ENCODE measurements at regions not wholly inside any gene's neighbourhood (a gene's known extent, or its start where the extent isn't known, plus 50 kb on each side); places are given as distances from the start of the nearest gene placed in this dataset.

DNA sequence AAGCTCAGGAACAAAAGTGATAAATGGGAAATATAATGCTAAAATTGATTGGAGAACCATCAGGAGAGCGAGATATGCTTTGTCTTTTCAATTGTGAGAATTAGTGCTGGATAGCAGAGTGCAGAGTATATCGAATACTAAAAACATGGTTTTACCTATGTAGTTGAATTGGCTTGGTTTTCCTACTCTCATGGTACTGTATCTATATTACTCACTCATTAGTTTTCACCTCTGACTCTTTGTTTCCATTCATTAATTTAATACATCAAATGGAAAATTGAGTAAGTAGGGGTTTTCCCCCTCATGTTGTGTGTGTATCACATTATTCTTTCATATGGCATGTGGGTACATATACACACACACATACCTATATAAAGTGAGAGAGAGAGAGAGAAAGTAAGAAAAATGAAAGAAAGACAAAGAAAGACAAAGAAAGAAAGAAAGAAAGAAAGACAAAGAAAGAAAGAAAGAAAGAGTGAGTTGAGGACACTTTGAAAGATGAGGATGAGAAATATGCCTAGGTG lies 1574.5 kb downstream of the MRPL39 start:
- Histone ChIP-seq H3K9me3 (no peaks in the 10 kb centered on the region; the same call in none of the 2 replicates), H3K36me3 (replicated peaks) (no peaks in the 10 kb centered on the region), H3K4me1 (no peaks in the 10 kb centered on the region), H3K27me3 (ENCODE audit: low read depth) (no peaks in the 10 kb centered on the region), H3K4me3 (no peak overlapping the region)
- DNase-seq (ENCODE audit: low spot score in 2 of 2) = no peak
- in situ Hi-C loops (cut with MboI; ENCODE audit: low sequenced_read_pairs) = no loop called here

DNA sequence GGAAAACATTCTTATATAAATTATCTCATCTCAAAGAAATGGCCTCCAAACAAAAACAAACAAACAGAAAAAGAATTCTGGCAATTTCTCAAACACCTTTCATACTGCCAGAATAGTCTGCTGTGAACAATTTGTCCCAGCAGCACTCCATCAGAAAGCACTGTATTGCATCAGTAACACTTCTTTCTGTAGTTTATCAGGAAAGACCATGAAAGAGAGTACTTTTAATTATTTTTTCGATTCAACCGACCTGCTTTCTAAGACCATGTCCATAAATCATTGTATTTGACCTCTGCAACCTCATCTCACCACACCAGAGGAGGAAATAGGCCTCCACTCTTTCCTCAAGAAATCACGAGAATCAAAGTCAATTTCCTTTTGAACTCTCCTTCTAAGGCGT lies 1579.9 kb downstream of the MRPL39 start:
- Histone ChIP-seq H3K27me3 (ENCODE audit: low read depth) (no peaks in the 10 kb centered on the region), H3K36me3 (replicated peaks) (no peaks in the 10 kb centered on the region), H3K4me3 (no peak overlapping the region), H3K4me1 (no peaks in the 10 kb centered on the region), H3K9me3 (no peaks in the 10 kb centered on the region)
- in situ Hi-C loops (cut with MboI; ENCODE audit: low sequenced_read_pairs) = no loop called here
- DNase-seq (ENCODE audit: low spot score in 2 of 2) = no peak

DNA sequence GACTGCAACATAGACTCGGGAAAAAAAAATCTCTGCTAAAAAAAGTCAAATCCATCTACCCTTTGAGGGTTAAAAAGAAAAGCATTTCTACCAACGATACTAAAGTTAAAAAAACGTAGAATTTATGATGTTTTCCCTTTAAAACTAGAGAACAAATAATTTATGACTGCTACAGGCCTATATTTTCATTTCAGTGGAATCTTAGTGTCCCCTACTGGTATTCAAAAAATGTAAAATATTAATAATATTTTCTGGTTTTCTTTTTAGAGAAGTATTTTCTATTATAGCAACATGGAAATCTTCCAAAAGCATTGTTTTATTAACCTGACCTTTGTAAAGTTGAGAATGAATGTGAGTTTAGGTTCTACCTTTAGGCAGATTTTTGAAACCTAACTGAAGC lies 1582.2 kb downstream of the MRPL39 start:
- Histone ChIP-seq H3K27me3 (ENCODE audit: low read depth) (no peaks in the 10 kb centered on the region), H3K4me3 (no peak overlapping the region), H3K4me1 (no peaks in the 10 kb centered on the region), H3K9me3 (peaks cover 2% of the 10 kb centered on the region; the same call in 1 of the 2 replicates), H3K36me3 (replicated peaks) (no peaks in the 10 kb centered on the region)
- no peak for DNase-seq (ENCODE audit: low spot score in 2 of 2)
- in situ Hi-C loops (cut with MboI; ENCODE audit: low sequenced_read_pairs) = no loop called here

DNA sequence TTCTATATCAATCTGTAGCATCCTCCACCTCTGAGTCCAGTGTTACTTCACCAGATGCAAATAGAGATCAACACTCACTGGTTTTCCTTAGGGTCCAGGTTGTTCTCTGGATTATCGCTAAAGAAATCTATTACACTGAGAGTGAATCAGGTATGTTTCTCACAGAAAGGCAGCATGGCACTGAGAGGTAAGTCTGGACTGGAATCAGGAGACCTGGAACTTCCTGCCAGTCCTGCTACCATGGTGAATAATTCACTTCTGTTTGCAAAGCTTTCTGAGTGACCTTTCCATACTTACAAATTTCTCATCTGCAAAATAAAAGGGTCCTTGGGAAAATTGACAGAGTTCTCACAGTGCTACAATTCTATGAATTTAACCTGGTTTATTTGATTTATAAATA lies 1583.3 kb downstream of the MRPL39 start:
- no peaks in the 10 kb centered on the region for H3K4me1 ChIP-seq
- DNase-seq (ENCODE audit: low spot score in 2 of 2) = no peak
- no peak overlapping the region for H3K4me3 ChIP-seq
- peaks cover 2% of the 10 kb centered on the region; the same call in 1 of the 2 replicates for H3K9me3 ChIP-seq
- no peaks in the 10 kb centered on the region for H3K36me3 ChIP-seq (replicated peaks)
- H3K27me3 ChIP-seq (ENCODE audit: low read depth) = no peaks in the 10 kb centered on the region
- in situ Hi-C loops (cut with MboI; ENCODE audit: low sequenced_read_pairs) = no loop called here

DNA sequence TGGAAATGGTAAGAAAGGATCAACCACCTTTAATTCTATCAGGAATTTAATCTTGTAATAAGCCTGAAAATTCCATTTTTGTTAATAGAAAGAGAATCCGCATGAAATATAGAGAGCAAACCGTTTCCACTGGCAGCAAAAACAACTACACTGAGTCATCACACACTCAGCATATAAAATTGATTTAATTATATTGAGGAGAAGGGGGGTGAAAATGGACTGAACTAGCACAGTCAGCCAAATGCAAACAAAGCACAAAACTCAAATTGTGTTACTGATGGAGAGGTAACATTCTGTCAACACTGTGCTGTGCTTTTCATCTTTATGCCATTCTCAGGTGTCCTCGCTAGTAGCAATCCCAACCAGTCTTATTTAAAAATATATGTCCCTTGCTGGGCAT lies 1583.9 kb downstream of the MRPL39 start:
- DNase-seq (ENCODE audit: low spot score in 2 of 2) = no peak
- Histone ChIP-seq H3K27me3 (ENCODE audit: low read depth) (no peaks in the 10 kb centered on the region), H3K9me3 (peaks cover 2% of the 10 kb centered on the region; the same call in 1 of the 2 replicates), H3K4me3 (no peak overlapping the region), H3K36me3 (replicated peaks) (no peaks in the 10 kb centered on the region), H3K4me1 (no peaks in the 10 kb centered on the region)
- in situ Hi-C loops (cut with MboI; ENCODE audit: low sequenced_read_pairs) = no loop called here

DNA sequence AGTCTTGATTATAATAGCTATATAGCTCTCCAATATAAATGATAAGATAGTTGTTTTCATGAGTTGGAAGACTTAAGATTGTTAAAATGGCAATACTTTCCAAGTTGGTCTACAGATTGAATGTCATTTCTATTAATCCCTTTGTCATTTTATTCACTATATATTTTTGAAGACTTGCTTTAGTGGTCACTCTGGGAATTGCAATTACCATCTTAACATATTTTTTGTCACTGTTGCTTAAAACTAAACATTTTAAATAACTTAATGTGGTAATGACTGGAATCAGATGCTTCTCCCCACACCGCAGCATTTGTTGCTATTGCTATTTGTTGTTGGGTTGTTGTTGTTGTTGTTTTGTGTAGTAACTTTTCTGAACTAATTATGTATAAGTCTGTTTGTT lies 1592.9 kb downstream of the MRPL39 start:
- no peaks in the 10 kb centered on the region for H3K27me3 ChIP-seq (ENCODE audit: low read depth)
- in situ Hi-C loops (cut with MboI; ENCODE audit: low sequenced_read_pairs) = no loop called here
- no peak overlapping the region for H3K4me3 ChIP-seq
- no peak for DNase-seq (ENCODE audit: low spot score in 2 of 2)
- H3K36me3 ChIP-seq (replicated peaks) = no peaks in the 10 kb centered on the region
- H3K4me1 ChIP-seq = no peaks in the 10 kb centered on the region
- H3K9me3 ChIP-seq = no peaks in the 10 kb centered on the region

DNA sequence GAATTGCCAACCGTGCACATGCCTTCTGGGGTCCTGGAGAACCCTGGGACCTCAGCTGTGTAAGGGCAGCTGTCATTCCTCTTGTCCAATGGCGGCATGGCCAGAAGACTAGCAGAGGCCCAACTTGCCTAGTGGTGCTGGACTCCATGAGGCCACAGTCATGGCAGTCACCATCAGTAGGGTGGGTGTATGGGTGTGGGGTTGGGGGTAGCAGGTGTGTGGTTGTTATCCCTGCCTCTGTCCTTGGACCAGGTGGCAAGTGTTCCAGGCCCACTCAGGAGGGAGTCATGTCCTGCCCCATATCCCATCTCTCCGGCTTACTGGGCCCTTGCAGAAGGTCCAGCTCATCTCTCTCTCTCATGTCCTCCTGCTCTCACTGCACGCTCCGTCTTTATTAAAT lies 1596.2 kb downstream of the MRPL39 start:
- DNase-seq (ENCODE audit: low spot score in 2 of 2) = no peak
- Histone ChIP-seq H3K27me3 (ENCODE audit: low read depth) (no peaks in the 10 kb centered on the region), H3K36me3 (replicated peaks) (no peaks in the 10 kb centered on the region), H3K4me1 (no peaks in the 10 kb centered on the region), H3K9me3 (no peaks in the 10 kb centered on the region), H3K4me3 (no peak overlapping the region)
- in situ Hi-C loops (cut with MboI; ENCODE audit: low sequenced_read_pairs) = no loop called here

DNA sequence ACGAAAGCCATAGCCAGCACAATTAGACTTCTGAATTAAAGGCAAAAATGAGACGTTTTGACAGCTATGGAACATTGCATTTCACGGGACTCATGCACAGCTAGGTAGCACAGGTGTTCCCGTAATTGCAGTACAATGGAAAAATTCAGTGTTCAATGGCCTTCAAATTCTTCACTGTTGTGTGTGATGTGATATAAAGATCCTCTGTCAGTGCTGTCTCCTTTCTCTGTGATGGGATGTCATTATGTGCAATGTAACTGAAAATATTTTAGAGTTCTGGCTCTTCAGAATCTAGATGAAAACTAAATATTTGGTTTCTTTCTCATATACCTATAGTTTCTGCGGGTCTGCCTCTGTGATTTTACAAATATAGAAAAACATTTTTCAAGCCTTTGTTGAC lies 1599.7 kb downstream of the MRPL39 start:
- no peak overlapping the region for H3K4me3 ChIP-seq
- no peak for DNase-seq (ENCODE audit: low spot score in 2 of 2)
- no peaks in the 10 kb centered on the region for H3K36me3 ChIP-seq (replicated peaks)
- H3K27me3 ChIP-seq (ENCODE audit: low read depth) = no peaks in the 10 kb centered on the region
- H3K4me1 ChIP-seq = no peaks in the 10 kb centered on the region
- in situ Hi-C loops (cut with MboI; ENCODE audit: low sequenced_read_pairs) = no loop called here
- no peaks in the 10 kb centered on the region for H3K9me3 ChIP-seq

DNA sequence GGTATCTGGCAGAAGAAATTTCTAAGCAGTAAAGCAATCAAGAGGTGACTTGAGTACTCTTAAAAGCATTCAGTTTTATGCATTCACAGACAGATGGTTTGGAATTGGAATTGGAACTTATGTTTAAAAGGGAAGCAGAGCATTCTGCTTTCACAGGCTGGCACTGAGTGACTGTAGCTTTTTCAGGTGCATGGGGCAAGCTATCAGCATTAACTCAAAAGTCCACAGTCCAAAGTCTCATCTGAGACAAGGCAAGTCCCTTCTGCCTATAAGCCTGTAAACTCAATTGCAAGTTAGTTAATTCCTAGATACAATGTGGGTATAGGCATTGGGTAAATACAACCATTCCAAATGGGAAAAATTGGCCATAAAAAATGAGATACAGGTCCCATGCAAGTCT lies 1620.3 kb downstream of the MRPL39 start:
- no peak overlapping the region for H3K4me3 ChIP-seq
- no peak for DNase-seq (ENCODE audit: low spot score in 2 of 2)

DNA sequence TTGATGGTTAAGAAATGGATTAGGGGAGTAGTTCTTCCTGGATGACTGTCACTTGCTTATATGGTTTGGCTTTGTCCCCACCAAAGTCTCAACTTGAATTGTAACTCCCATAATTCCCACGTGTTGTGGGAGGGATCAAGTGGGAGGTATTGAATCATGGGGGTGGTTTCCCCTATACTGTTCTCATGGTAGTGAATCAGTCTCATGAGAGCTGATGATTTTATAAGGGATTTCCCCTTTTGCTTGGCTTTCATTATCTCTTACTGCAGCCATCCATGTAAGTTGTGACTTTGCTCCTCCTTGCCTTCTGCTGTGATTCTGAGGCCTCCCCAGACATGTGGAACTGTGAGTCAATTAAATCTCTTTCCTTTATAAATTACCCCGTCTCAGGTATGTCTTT lies 1621.1 kb downstream of the MRPL39 start:
- Histone ChIP-seq H3K9me3 (no peaks in the 10 kb centered on the region), H3K4me3 (no peak overlapping the region), H3K36me3 (replicated peaks) (no peaks in the 10 kb centered on the region), H3K27me3 (ENCODE audit: low read depth) (no peaks in the 10 kb centered on the region), H3K4me1 (no peaks in the 10 kb centered on the region)
- no peak for DNase-seq (ENCODE audit: low spot score in 2 of 2)
- in situ Hi-C loops (cut with MboI; ENCODE audit: low sequenced_read_pairs) = no loop called here

More for the DNA sequence above, 1620.3 kb downstream of the MRPL39 start:
- H3K36me3 ChIP-seq (replicated peaks) = no peaks in the 10 kb centered on the region
- H3K27me3 ChIP-seq (ENCODE audit: low read depth) = no peaks in the 10 kb centered on the region
- H3K9me3 ChIP-seq = no peaks in the 10 kb centered on the region
- in situ Hi-C loops (cut with MboI; ENCODE audit: low sequenced_read_pairs) = no loop called here
- H3K4me1 ChIP-seq = no peaks in the 10 kb centered on the region

DNA sequence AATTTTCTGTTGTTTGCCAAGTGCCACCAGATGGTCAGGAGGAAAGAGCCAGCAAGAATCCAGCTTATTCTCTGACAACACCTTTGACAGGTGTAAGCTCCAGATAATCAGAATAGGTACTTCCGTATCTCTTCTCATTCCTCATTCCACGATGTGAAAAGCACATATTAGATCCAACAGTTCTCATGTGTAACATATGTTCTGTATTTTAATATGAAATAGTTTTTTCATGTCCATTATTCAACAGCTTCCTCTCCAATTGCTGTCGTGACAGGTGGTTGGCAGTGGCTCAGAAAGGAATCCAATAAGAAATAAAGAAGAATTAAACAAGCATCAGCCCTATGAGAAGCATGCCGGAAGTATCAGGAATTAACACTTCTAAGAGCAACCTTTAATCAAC lies 1624.7 kb downstream of the MRPL39 start:
- no peaks in the 10 kb centered on the region for H3K4me1 ChIP-seq
- H3K27me3 ChIP-seq (ENCODE audit: low read depth) = no peaks in the 10 kb centered on the region
- H3K9me3 ChIP-seq = no peaks in the 10 kb centered on the region
- no peaks in the 10 kb centered on the region for H3K36me3 ChIP-seq (replicated peaks)
- in situ Hi-C loops (cut with MboI; ENCODE audit: low sequenced_read_pairs) = no loop called here
- DNase-seq (ENCODE audit: low spot score in 2 of 2) = no peak
- H3K4me3 ChIP-seq = no peak overlapping the region

DNA sequence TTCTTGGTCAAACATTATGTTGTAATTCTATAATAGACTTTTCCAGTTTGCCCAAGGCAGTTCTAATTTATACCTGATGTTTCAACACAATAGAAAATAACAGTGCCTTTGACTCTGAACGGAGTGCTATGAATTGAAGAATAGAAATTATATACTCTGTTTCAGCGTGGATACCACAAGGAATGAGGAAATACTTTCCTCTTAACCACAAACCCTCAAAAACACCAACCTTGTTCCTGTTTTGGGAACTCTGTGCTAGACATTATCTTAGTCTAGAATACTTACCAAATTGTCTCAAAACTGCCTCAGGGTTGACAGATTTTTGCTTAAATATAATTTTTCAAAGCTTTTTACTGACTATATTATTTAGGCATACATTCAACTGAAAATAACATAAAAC lies 1629.3 kb downstream of the MRPL39 start:
- Histone ChIP-seq H3K4me1 (no peaks in the 10 kb centered on the region), H3K27me3 (ENCODE audit: low read depth) (no peaks in the 10 kb centered on the region), H3K9me3 (no peaks in the 10 kb centered on the region), H3K36me3 (replicated peaks) (no peaks in the 10 kb centered on the region), H3K4me3 (no peak overlapping the region)
- no peak for DNase-seq (ENCODE audit: low spot score in 2 of 2)
- in situ Hi-C loops (cut with MboI; ENCODE audit: low sequenced_read_pairs) = no loop called here

DNA sequence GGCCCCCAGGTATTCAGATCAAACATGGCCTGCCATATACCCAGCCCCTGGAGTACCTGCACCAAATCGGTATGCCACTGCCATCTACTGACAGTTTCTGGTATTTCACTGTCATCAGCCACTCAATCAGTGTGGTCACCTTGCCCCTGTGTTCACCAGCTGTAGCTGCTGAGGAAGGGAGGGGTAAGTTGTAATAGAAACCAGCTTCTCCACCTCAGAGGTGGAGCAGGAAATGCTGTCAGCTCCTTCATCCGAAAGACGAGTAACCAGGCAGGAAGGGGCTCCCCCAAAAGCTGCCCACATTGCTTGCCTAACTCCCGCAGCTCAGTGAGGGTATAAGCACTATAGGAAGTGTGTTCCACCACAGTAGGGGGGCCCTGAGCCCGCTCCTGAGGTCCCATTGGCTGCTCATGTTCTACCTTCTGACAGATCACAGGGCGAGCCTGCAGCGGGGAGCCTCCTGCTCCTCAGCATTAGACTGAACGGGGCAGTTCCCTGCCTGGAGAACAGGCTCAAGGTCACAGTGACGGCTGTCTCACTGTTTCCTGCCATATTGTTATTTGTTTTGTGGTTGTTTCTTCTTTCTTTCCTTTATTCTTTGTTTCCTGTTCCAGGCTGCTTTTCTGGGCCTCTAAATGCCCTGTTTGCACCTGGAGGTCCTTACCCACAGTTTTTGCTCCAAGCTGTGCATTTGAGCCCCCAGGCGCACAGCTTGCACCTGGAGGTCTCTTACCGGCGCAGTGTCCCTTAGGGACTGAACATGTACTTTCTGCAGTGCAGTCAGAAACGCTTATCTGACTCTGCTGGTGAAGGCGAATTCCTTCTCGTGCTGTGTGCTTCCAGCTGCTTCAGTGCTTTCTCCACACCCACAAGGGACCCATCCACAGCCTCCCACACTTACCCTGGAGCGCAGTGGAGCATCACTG lies 1638.3 kb downstream of the MRPL39 start:
- H3K4me1 ChIP-seq = no peaks in the 10 kb centered on the region
- H3K36me3 ChIP-seq (replicated peaks) = no peaks in the 10 kb centered on the region
- in situ Hi-C loops (cut with MboI; ENCODE audit: low sequenced_read_pairs) = loop anchor here (10.0 kb wide), 1 partner anchor 114 kb away; no protein-coding TSS in a partner anchor
- no peaks in the 10 kb centered on the region for H3K9me3 ChIP-seq
- H3K4me3 ChIP-seq = no peak overlapping the region
- no peaks in the 10 kb centered on the region for H3K27me3 ChIP-seq (ENCODE audit: low read depth)
- peak; percentile 37 to 81 for DNase-seq (ENCODE audit: low spot score in 2 of 2)

DNA sequence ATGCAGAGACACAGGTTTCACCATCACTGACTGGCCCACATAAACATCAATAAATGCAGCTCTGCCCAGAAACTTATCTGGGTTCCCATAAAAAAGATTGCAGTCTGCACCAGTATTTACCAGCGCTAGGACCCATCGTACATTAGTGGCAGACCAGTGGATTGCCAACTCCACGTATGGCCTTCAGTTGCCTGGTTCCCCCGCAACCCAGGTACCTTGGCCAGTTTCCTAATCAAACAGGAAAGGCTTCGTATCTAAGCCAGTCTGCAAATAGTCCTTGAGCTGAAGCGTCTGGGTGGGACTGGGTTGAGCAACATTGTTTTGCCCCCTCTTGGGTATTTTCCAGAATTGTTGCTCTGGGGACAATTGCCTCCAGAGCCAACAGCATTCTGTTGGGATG lies 1639.3 kb downstream of the MRPL39 start:
- Histone ChIP-seq H3K27me3 (ENCODE audit: low read depth) (no peaks in the 10 kb centered on the region), H3K36me3 (replicated peaks) (no peaks in the 10 kb centered on the region), H3K9me3 (no peaks in the 10 kb centered on the region), H3K4me1 (no peaks in the 10 kb centered on the region), H3K4me3 (no peak overlapping the region)
- no peak for DNase-seq (ENCODE audit: low spot score in 2 of 2)
- in situ Hi-C loops (cut with MboI; ENCODE audit: low sequenced_read_pairs) = loop anchor here (10.0 kb wide), 1 partner anchor 113 kb away; no protein-coding TSS in a partner anchor
